Right lobe of liver (tissue), 6 donors: ENCODE measurements at regions not wholly inside any gene's neighbourhood (a gene's known extent, or its start where the extent isn't known, plus 50 kb on each side); places are given as distances from the start of the nearest gene placed in this dataset.
"Not testable (repeated sequence)": the region's sequence is repeated elsewhere in the genome, so short reads cannot be mapped to it uniquely, and the experiment has no call there.

Experiments
- ATAC-seq, 4 donors: fragments of 200-7000 bp; cut with Tn5 transposase; one replicate each; pipeline ENCODE4 v1.9.1; 2020; ENCODE audit warnings: mild to moderate bottlenecking in 4 of 4, moderate library complexity in 4 of 4
- DNase-seq, 3 donors: peaks; one replicate each; pipeline ENCODE4 v3.0.0-alpha.2; 2020
- H3K27ac ChIP-seq, 3 donors: fragments of 200-600 bp; one replicate each; pipeline ENCODE4 v1.8.0; 2022
- H3K27me3 ChIP-seq, 2 donors: fragments of 200-600 bp; one replicate each; pipeline ENCODE4 v1.8.0; 2022
- H3K36me3 ChIP-seq, 4 donors: fragments of 200-600 bp; sonication (generic) in 1 of 4; one replicate each; pipeline versions ENCODE4 v1.5.1 to v1.8.0; 2017 to 2022; ENCODE audit warnings: control low read depth in 1 of 4
- H3K4me1 ChIP-seq, 4 donors: fragments of 200-600 bp; sonication (generic) in 1 of 4; one replicate each; pipeline versions ENCODE4 v1.5.1 to v1.8.0; 2017 to 2022; ENCODE audit warnings: control low read depth in 1 of 4
- H3K4me3 ChIP-seq, 3 donors: fragments of 200-600 bp; one replicate each; pipeline ENCODE4 v1.8.0; 2022
- H3K9me3 ChIP-seq, 4 donors: fragments of 200-600 bp; sonication (generic) in 1 of 4; one replicate each; pipeline versions ENCODE4 v1.5.1 to v1.8.0; 2017 to 2022; ENCODE audit warnings: control low read depth in 1 of 4
- POLR2A ChIP-seq: fragments of 450-650 bp; IDR thresholded peaks from one replicate; pipeline ENCODE4 v1.6.1; 2017; ENCODE audit warnings: antibody characterized with exemption, mild to moderate bottlenecking
- WGBS: methylation state at CpG from one replicate; pipeline ENCODE4 v1.1.6; 2018; ENCODE audit warnings: low coverage, low lambda C conversion rate; ENCODE audit not compliant: insufficient coverage; ENCODE audit errors: missing lambda C conversion rate; 5-methylcytosine and 5-hydroxymethylcytosine counted together
- intact Hi-C, 2 donors: fragments of 100-400 bp; cut with DNase I; formaldehyde crosslinking; loops; one replicate each; pipeline versions ENCODE4 v1.11.2 to v1.14.1; 2022
- TF ChIP-seq, protein P1 (sequence below), 4 donors: fragments of 200-600 bp in 3 of 4; fragments of 450-650 bp in 1 of 4; IDR thresholded peaks; one replicate each; pipeline versions ENCODE4 v1.5.1 to v1.8.0; 2016 to 2022; ENCODE audit warnings: antibody characterized with exemption in 4 of 4, mild to moderate bottlenecking in 2 of 4
- donor health status: DM: no; HTN: yes; CAD: no.
- donor health status: DM: no; HTN: no; CAD: no.
- donor health status: DM: no; HTN: no; CAD: no.
- donor health status: DM: no; HTN: yes; CAD: no.
- donor health status: DM: no; HTN: yes; CAD: no.

- no peaks in the 10 kb centered on the region for H3K9me3 ChIP-seq
- no peaks in the 10 kb centered on the region for H3K27me3 ChIP-seq
- no peak overlapping the region for H3K4me3 ChIP-seq
- intact Hi-C loops = no loop called here
- H3K36me3 ChIP-seq = no peaks in the 10 kb centered on the region
- DNase-seq (no peak), ATAC-seq (no peak)
- no peak overlapping the region for H3K27ac ChIP-seq
- WGBS = 39% methylated on average over 7 of the region's 7 CpGs
- no peak for TF ChIP-seq POLR2A
- TF ChIP-seq, protein P1, sequence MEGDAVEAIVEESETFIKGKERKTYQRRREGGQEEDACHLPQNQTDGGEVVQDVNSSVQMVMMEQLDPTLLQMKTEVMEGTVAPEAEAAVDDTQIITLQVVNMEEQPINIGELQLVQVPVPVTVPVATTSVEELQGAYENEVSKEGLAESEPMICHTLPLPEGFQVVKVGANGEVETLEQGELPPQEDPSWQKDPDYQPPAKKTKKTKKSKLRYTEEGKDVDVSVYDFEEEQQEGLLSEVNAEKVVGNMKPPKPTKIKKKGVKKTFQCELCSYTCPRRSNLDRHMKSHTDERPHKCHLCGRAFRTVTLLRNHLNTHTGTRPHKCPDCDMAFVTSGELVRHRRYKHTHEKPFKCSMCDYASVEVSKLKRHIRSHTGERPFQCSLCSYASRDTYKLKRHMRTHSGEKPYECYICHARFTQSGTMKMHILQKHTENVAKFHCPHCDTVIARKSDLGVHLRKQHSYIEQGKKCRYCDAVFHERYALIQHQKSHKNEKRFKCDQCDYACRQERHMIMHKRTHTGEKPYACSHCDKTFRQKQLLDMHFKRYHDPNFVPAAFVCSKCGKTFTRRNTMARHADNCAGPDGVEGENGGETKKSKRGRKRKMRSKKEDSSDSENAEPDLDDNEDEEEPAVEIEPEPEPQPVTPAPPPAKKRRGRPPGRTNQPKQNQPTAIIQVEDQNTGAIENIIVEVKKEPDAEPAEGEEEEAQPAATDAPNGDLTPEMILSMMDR (IDR thresholded peaks at IDR 0.05) = no peak
- no peaks in the 10 kb centered on the region for H3K4me1 ChIP-seq
Observed at GRCh38 chr3:103210583-103210982, 775.8 kb downstream of the ZPLD1 start.

- WGBS = 75% methylated on average over 1 of the region's 1 CpG
- ATAC-seq = no peak
- H3K27me3 ChIP-seq = no peaks in the 10 kb centered on the region
Observed at GRCh38 chr3:103218146-103218545, 783.3 kb downstream of the ZPLD1 start.

GRCh38 chr3:103218793-103219192 is 784.0 kb downstream of the ZPLD1 start:
- no peak for TF ChIP-seq POLR2A
- TF ChIP-seq, protein P1 (IDR thresholded peaks at IDR 0.05) = no peak
- ATAC-seq (no peak), DNase-seq (no peak)
- 67% methylated on average over 1 of the region's 1 CpG for WGBS
- no peaks in the 10 kb centered on the region for H3K36me3 ChIP-seq
- no peaks in the 10 kb centered on the region for H3K27me3 ChIP-seq
- no peaks in the 10 kb centered on the region for H3K4me1 ChIP-seq
- H3K9me3 ChIP-seq = no peaks in the 10 kb centered on the region
- intact Hi-C loops = no loop called here
- H3K4me3 ChIP-seq = no peak overlapping the region
- H3K27ac ChIP-seq = no peak overlapping the region

More at GRCh38 chr3:103218146-103218545, 783.3 kb downstream of the ZPLD1 start:
- Histone ChIP-seq H3K27ac (no peak overlapping the region), H3K36me3 (no peaks in the 10 kb centered on the region), H3K9me3 (no peaks in the 10 kb centered on the region), H3K4me3 (no peak overlapping the region), H3K4me1 (no peaks in the 10 kb centered on the region)
- DNase-seq = no peak
- TF ChIP-seq, protein P1 (IDR thresholded peaks at IDR 0.05) = no peak
- intact Hi-C loops = no loop called here

- TF ChIP-seq, protein P1 (IDR thresholded peaks at IDR 0.05) = no peak
- no peak for TF ChIP-seq POLR2A
- intact Hi-C loops = no loop called here
Observed at GRCh38 chr3:103227651-103228050, 792.8 kb downstream of the ZPLD1 start.

GRCh38 chr3:103247459-103247858 is 812.6 kb downstream of the ZPLD1 start:
- Histone ChIP-seq H3K36me3 (no peaks in the 10 kb centered on the region), H3K9me3 (no peaks in the 10 kb centered on the region), H3K4me1 (no peaks in the 10 kb centered on the region), H3K27ac (no peak overlapping the region), H3K27me3 (no peaks in the 10 kb centered on the region), H3K4me3 (no peak overlapping the region)
- ATAC-seq (no peak), DNase-seq (no peak)
- TF ChIP-seq, protein P1 (IDR thresholded peaks at IDR 0.05) = no peak
- no peak for TF ChIP-seq POLR2A
- intact Hi-C loops = no loop called here

More at GRCh38 chr3:103227651-103228050, 792.8 kb downstream of the ZPLD1 start:
- DNase-seq (no peak), ATAC-seq (no peak)
- 42% methylated on average over 4 of the region's 4 CpGs for WGBS
- Histone ChIP-seq H3K4me3 (no peak overlapping the region), H3K36me3 (no peaks in the 10 kb centered on the region), H3K27me3 (no peaks in the 10 kb centered on the region), H3K27ac (no peak overlapping the region), H3K9me3 (no peaks in the 10 kb centered on the region), H3K4me1 (no peaks in the 10 kb centered on the region)

DNA sequence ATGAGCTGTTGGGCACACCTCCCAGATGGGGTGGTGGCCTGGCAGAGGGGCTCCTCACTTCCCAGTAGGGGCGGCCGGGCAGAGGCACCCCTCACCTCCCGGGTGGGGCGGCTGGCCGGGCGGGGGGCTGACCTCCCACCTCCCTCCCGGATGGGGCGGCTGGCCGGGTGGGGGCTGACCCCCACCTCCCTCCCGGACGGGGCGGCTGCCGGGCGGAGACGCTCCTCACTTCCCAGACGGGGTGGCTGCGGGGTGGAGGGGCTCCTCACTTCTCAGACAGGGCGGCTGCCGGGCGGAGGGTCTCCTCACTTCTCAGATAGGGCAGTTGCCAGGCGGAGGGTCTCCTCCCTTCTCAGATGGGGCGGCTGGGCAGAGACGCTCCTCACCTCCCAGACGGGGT is 820.0 kb downstream of the ZPLD1 start:
- H3K9me3 ChIP-seq, intact Hi-C loops, H3K4me3 ChIP-seq, H3K27me3 ChIP-seq, ATAC-seq, H3K27ac ChIP-seq, H3K36me3 ChIP-seq, H3K4me1 ChIP-seq: not testable (repeated sequence)
- no CpG with 5 or more reads among the region's 24 CpGs for WGBS
- DNase-seq = peak in 1 of 3 donors; percentile 50
